Hematopoietic multipotent progenitor cell treated with erythropoietin and hydrocortisone succinate and interleukin-3 and kit ligand, for 17 days (in vitro differentiated cells): ENCODE measurements at regions not wholly inside any gene's neighbourhood (a gene's known extent, or its start where the extent isn't known, plus 50 kb on each side); places are given as distances from the start of the nearest gene placed in this dataset.
"Not testable (repeated sequence)": the region's sequence is repeated elsewhere in the genome, so short reads cannot be mapped to it uniquely, and the experiment has no call there.

Source experiments
- DNase-seq: peaks from one replicate; pipeline ENCODE4 v3.0.0-alpha.2; 2015; ENCODE audit warnings: low spot score

DNA sequence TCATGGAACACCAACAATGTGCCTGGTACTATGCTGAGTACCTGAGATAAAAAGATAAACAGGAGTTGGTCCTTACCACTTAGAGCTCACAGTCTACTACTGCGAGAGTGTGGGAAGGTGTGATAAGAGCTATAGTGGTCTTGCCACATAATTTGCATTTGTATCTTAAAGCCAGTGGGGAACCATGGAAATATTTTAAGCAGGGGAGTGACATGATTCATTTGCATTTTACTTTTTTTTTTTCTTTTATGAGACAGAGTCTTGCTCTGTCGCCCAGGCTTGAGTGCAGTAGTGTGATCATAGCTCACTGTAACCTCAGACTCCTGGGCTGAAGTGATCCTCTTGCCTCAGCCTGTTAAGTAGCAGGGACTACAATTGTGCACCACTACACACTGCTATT lies 54.2 kb upstream of the FAM72C start:
- DNase-seq = not testable (repeated sequence)

DNA sequence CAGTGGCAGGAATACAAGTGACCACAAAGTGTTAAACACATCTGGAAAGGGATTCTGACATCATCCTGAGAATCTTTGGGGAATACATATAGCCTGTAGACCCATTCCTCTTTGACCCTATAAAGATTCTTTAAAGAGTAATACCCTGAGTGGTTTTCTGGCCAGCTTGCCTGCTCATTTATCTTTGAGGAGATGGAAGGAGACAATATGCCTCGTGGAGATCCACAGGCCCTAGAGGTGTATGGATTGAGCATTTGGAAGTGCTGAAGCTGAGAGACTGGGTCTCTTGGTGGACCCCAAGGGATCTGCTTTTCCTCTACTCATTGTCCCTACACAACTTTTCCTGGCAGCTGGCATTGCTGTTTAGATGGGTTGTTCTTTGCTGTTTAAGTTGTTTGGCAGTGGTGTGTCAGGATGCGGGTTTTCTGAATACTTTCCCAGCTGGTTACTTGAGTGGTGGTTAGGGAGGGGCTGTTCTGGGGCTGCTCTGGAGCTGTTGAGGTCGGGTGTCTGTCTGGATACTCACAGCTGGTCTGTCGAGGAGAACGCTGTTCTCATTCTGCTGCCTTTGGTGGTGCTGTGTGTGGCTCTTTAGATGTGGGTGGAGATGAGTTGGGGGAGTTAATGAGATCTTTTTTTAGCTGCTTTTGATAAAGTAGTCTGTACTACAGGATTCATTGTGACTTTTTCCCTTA lies 50.1 kb upstream of the FAM72C start:
- not testable (repeated sequence) for DNase-seq
